ENCODE measurements at regions not wholly inside any gene's neighbourhood (a gene's known extent, or its start where the extent isn't known, plus 50 kb on each side); places are given as distances from the start of the nearest gene placed in this dataset.

GRCh38 chr11:103682318-103683184 lies 353.9 kb upstream of the DDI1 start:
- peak overlapping the region; percentile 19 for H3K4me2 ChIP-seq
- H3K9me2 ChIP-seq (replicated peaks; ENCODE audit: insufficient read depth) = no peaks in the 10 kb centered on the region

DNA sequence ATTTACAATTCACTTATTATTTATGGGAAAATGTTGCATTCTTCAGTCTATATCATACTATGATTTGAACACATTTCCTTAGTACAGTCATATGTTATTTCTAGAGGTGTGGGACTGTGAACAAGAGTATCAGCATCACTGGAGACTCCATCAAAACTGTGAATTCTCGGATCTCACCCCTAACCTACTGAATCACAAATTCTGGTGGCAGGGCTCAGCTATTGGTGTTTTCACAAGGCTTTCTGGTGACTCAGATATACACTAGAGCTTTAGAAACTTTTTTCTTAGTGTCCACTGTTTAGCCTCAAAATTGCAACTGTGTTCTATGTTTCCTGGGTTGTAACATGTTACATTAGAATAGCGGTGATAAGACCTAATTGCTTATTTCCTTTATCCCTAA lies 352.9 kb upstream of the DDI1 start:
- no peaks in the 10 kb centered on the region for H3K9me2 ChIP-seq (replicated peaks; ENCODE audit: insufficient read depth)
- H3K27ac ChIP-seq = no peak overlapping the region
- no peak for DNase-seq (ENCODE audit: low spot score)

More at GRCh38 chr11:103682318-103683184, 353.9 kb upstream of the DDI1 start:
- 19% methylated on average over 8 of the region's 8 CpGs for WGBS (ENCODE audit: low lambda C conversion rate, missing lambda C conversion rate)
- TF ChIP-seq EZH2 (IDR thresholded peaks at IDR 0.05; ENCODE audit: borderline replicate concordance) = no peak
- TF ChIP-seq CTCF (IDR thresholded peaks at IDR 0.05; ENCODE audit: poor library complexity) = peak; percentile 77
- Histone ChIP-seq H2AFZ (no peak overlapping the region), H3K4me3 (no peak overlapping the region), H3K79me2 (no peaks in the 10 kb centered on the region), H3K27ac (no peak overlapping the region), H3K36me3 (replicated peaks; ENCODE audit: insufficient read depth, low read depth) (no peaks in the 10 kb centered on the region), H4K20me1 (ENCODE audit: insufficient read depth, poor library complexity, severe bottlenecking) (no peaks in the 10 kb centered on the region), H3K27me3 (no peaks in the 10 kb centered on the region), H3K9me3 (ENCODE audit: low read depth) (no peaks in the 10 kb centered on the region), H3K4me1 (ENCODE audit: insufficient read depth) (no peaks in the 10 kb centered on the region)
- peak; percentile 79 for DNase-seq (ENCODE audit: low spot score)

DNA sequence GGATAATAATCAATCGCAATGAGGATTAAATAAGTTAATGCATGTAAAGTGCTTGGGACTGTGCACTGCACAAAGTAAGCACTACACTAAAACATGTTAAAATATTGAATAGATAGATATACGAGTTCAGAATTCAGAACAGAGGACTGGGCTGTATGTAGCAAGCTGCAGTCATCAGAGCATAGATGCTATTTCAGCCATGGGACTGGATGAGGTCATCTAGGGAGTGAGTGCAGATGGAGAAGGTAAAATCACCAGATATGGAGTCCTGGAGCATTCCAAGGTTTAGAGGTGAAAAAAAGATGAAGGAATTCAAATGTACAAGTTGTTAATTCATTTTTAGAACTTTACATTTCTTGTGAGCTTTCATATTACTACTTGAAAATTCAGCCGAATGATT lies 347.5 kb upstream of the DDI1 start:
- TF ChIP-seq EZH2phosphoT487 (IDR thresholded peaks at IDR 0.05; ENCODE audit: low read depth, severe bottlenecking, unreplicated experiment) (no peak), EZH2 (IDR thresholded peaks at IDR 0.05; ENCODE audit: borderline replicate concordance) (no peak), CTCF (IDR thresholded peaks at IDR 0.05; ENCODE audit: poor library complexity) (no peak)
- H3K79me2 ChIP-seq = no peaks in the 10 kb centered on the region
- H3K9me2 ChIP-seq (replicated peaks; ENCODE audit: insufficient read depth) = no peaks in the 10 kb centered on the region
- no peak overlapping the region for H2AFZ ChIP-seq
- no peak overlapping the region for H3K4me2 ChIP-seq
- no peaks in the 10 kb centered on the region for H3K9me3 ChIP-seq (ENCODE audit: low read depth)
- H3K4me3 ChIP-seq = no peak overlapping the region
- no peaks in the 10 kb centered on the region for H3K36me3 ChIP-seq (replicated peaks; ENCODE audit: insufficient read depth, low read depth)
- DNase-seq (ENCODE audit: low spot score) = no peak
- WGBS (ENCODE audit: low lambda C conversion rate, missing lambda C conversion rate) = 92% methylated on average over 3 of the region's 3 CpGs
- H4K20me1 ChIP-seq (ENCODE audit: insufficient read depth, poor library complexity, severe bottlenecking) = no peaks in the 10 kb centered on the region
- H3K4me1 ChIP-seq (ENCODE audit: insufficient read depth) = no peaks in the 10 kb centered on the region
- no peaks in the 10 kb centered on the region for H3K27me3 ChIP-seq
- no peak overlapping the region for H3K27ac ChIP-seq

More for the DNA sequence above, 352.9 kb upstream of the DDI1 start:
- no peak overlapping the region for H2AFZ ChIP-seq
- TF ChIP-seq EZH2phosphoT487 (IDR thresholded peaks at IDR 0.05; ENCODE audit: low read depth, severe bottlenecking, unreplicated experiment) (no peak), EZH2 (IDR thresholded peaks at IDR 0.05; ENCODE audit: borderline replicate concordance) (no peak), CTCF (IDR thresholded peaks at IDR 0.05; ENCODE audit: poor library complexity) (no peak)
- H4K20me1 ChIP-seq (ENCODE audit: insufficient read depth, poor library complexity, severe bottlenecking) = no peaks in the 10 kb centered on the region
- no peaks in the 10 kb centered on the region for H3K4me1 ChIP-seq (ENCODE audit: insufficient read depth)
- H3K4me2 ChIP-seq = no peak overlapping the region
- H3K79me2 ChIP-seq = no peaks in the 10 kb centered on the region
- WGBS (ENCODE audit: low lambda C conversion rate, missing lambda C conversion rate) = 88% methylated on average over 2 of the region's 2 CpGs
- no peaks in the 10 kb centered on the region for H3K9me3 ChIP-seq (ENCODE audit: low read depth)
- H3K27me3 ChIP-seq = no peaks in the 10 kb centered on the region
- no peaks in the 10 kb centered on the region for H3K36me3 ChIP-seq (replicated peaks; ENCODE audit: insufficient read depth, low read depth)
- no peak overlapping the region for H3K4me3 ChIP-seq
